ENCODE measurements at regions not wholly inside any gene's neighbourhood (a gene's known extent, or its start where the extent isn't known, plus 50 kb on each side); places are given as distances from the start of the nearest gene placed in this dataset.

DNA sequence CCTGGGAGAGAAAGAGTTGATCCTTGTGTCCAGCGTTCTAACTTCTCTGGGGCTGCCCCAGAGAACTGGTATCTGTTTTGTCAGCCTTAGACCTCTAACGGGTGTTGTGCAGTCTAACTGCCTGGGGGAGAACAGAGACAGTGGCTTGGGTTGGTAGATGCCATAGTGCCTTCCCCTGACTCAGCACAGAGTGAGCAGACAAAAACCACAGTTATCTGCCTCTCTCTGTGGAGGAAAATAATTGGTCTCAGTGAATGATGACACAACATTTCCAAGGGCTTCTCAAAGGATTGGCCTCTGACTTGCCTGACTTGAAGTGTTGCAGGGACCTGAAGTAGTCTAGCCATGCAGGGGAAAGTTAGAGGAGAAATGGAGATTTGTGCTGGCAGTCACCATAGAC, 226.2 kb upstream of the MAN1A1 start:
- Histone ChIP-seq H3K27me3 (ENCODE audit: insufficient read depth) (no peaks in the 10 kb centered on the region), H3K36me3 (ENCODE audit: insufficient read depth) (no peaks in the 10 kb centered on the region), H3K4me1 (ENCODE audit: insufficient read depth) (no peaks in the 10 kb centered on the region), H3K27ac (ENCODE audit: low read depth) (no peak overlapping the region), H4K20me1 (replicated peaks; ENCODE audit: insufficient read depth) (no peaks in the 10 kb centered on the region), H3F3A (replicated peaks; ENCODE audit: low read depth) (no peaks in the 10 kb centered on the region), H3K4me2 (no peak overlapping the region), H3K79me2 (replicated peaks; ENCODE audit: insufficient read depth) (no peaks in the 10 kb centered on the region), H3K4me3 (no peak overlapping the region), H3K9me2 (ENCODE audit: insufficient read depth) (no peaks in the 10 kb centered on the region), H2AFZ (no peak overlapping the region)
- H3K36me3 Mint-ChIP-seq (ENCODE audit: low read depth) = no peaks in the 10 kb centered on the region
- no peaks in the 10 kb centered on the region for H3K27me3 Mint-ChIP-seq (ENCODE audit: insufficient read depth, low read depth, poor library complexity)
- H3K4me3 Mint-ChIP-seq = no peak overlapping the region
- ATAC-seq (no peak), DNase-seq (ENCODE audit: low spot score) (no peak)
- no peak overlapping the region for H3K27ac Mint-ChIP-seq
- no peak for TF ChIP-seq STAT1 (IDR thresholded peaks at IDR 0.05; ENCODE audit: unreplicated experiment)
- no peak for TF ChIP-seq NANOG (IDR thresholded peaks at IDR 0.05; ENCODE audit: borderline replicate concordance)
- TF ChIP-seq POLR2AphosphoS5 (IDR thresholded peaks at IDR 0.05; ENCODE audit: low read depth) = no peak
- TF ChIP-seq ZNF331 (CRISPR knock-in tag; IDR thresholded peaks at IDR 0.05; ENCODE audit: low read depth) = no peak
- no peak for TF ChIP-seq REST (IDR thresholded peaks at IDR 0.05; ENCODE audit: unreplicated experiment)
- TF ChIP-seq EZH2phosphoT487 (IDR thresholded peaks at IDR 0.05; ENCODE audit: unreplicated experiment) = no peak
- TF ChIP-seq CREB1 (CRISPR knock-in tag; IDR thresholded peaks at IDR 0.05; ENCODE audit: low read depth) = no peak
- TF ChIP-seq, protein P1, sequence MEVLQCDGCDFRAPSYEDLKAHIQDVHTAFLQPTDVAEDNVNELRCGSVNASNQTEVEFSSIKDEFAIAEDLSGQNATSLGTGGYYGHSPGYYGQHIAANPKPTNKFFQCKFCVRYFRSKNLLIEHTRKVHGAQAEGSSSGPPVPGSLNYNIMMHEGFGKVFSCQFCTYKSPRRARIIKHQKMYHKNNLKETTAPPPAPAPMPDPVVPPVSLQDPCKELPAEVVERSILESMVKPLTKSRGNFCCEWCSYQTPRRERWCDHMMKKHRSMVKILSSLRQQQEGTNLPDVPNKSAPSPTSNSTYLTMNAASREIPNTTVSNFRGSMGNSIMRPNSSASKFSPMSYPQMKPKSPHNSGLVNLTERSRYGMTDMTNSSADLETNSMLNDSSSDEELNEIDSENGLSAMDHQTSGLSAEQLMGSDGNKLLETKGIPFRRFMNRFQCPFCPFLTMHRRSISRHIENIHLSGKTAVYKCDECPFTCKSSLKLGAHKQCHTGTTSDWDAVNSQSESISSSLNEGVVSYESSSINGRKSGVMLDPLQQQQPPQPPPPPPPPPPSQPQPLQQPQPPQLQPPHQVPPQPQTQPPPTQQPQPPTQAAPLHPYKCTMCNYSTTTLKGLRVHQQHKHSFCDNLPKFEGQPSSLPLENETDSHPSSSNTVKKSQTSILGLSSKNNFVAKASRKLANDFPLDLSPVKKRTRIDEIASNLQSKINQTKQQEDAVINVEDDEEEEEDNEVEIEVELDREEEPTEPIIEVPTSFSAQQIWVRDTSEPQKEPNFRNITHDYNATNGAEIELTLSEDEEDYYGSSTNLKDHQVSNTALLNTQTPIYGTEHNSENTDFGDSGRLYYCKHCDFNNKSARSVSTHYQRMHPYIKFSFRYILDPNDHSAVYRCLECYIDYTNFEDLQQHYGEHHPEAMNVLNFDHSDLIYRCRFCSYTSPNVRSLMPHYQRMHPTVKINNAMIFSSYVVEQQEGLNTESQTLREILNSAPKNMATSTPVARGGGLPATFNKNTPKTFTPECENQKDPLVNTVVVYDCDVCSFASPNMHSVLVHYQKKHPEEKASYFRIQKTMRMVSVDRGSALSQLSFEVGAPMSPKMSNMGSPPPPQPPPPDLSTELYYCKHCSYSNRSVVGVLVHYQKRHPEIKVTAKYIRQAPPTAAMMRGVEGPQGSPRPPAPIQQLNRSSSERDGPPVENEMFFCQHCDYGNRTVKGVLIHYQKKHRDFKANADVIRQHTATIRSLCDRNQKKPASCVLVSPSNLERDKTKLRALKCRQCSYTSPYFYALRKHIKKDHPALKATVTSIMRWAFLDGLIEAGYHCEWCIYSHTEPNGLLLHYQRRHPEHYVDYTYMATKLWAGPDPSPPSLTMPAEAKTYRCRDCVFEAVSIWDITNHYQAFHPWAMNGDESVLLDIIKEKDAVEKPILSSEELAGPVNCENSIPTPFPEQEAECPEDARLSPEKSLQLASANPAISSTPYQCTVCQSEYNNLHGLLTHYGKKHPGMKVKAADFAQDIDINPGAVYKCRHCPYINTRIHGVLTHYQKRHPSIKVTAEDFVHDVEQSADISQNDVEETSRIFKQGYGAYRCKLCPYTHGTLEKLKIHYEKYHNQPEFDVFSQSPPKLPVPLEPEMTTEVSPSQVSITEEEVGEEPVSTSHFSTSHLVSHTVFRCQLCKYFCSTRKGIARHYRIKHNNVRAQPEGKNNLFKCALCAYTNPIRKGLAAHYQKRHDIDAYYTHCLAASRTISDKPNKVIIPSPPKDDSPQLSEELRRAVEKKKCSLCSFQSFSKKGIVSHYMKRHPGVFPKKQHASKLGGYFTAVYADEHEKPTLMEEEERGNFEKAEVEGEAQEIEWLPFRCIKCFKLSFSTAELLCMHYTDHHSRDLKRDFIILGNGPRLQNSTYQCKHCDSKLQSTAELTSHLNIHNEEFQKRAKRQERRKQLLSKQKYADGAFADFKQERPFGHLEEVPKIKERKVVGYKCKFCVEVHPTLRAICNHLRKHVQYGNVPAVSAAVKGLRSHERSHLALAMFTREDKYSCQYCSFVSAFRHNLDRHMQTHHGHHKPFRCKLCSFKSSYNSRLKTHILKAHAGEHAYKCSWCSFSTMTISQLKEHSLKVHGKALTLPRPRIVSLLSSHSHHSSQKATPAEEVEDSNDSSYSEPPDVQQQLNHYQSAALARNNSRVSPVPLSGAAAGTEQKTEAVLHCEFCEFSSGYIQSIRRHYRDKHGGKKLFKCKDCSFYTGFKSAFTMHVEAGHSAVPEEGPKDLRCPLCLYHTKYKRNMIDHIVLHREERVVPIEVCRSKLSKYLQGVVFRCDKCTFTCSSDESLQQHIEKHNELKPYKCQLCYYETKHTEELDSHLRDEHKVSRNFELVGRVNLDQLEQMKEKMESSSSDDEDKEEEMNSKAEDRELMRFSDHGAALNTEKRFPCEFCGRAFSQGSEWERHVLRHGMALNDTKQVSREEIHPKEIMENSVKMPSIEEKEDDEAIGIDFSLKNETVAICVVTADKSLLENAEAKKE (CRISPR knock-in tag; IDR thresholded peaks at IDR 0.05) = no peak
- TF ChIP-seq ETS1 (IDR thresholded peaks at IDR 0.05) = no peak
- H3K9me3 Mint-ChIP-seq = peaks cover 9% of the 10 kb centered on the region
- no peaks in the 10 kb centered on the region for H3K4me1 Mint-ChIP-seq
